K562 (cell line): ENCODE measurements at regions not wholly inside any gene's neighbourhood (a gene's known extent, or its start where the extent isn't known, plus 50 kb on each side); places are given as distances from the start of the nearest gene placed in this dataset.

Source experiments
- MLLT1 ChIP-seq, 2 experiments: fragments of 450-650 bp; IDR thresholded peaks; 2 replicates each; pipeline ENCODE4 v1.6.1; 2016
- ZC3H11A ChIP-seq: IDR thresholded peaks from 2 replicates; pipeline ENCODE4 v1.6.1; 2012; ENCODE audit warnings: low read depth, low read length, improper control_type of control experiment

DNA sequence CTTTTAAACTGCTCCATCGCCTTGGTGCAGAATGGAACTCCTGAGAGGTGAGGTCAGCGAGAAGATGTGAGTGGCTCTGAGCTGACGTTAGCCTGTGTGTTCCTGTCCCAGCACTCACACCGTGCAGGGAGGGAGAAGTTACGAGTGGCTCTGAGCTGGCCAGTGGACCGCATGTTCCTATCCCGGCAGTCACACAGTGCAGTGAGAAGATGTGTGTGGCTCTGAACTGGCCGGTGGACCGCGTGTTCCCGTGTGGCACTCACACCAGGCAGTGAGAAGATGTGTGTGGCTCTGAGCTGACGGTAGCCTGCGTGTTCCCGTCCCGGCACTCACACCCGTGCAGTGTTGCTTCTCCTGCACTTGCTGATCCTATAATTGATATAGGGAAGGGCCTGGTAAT, 59.9 kb downstream of the VCPKMT start:
- TF ChIP-seq MLLT1 (IDR thresholded peaks at IDR 0.05), result no peak
- no peak for TF ChIP-seq ZC3H11A
